Adipocyte (in vitro differentiated cells): ENCODE measurements at regions not wholly inside any gene's neighbourhood (a gene's known extent, or its start where the extent isn't known, plus 50 kb on each side); places are given as distances from the start of the nearest gene placed in this dataset.

Source experiments
- DNase-seq: peaks from one replicate; pipeline ENCODE4 v3.0.0-alpha.2; 2015; ENCODE audit warnings: low read depth
- H3K27me3 ChIP-seq: replicated peaks from 2 replicates; pipeline ENCODE4 v1.7.0; 2013; ENCODE audit warnings: mild to moderate bottlenecking, low read length, moderate library complexity; ENCODE audit not compliant: control insufficient read depth, insufficient read depth
- H3K36me3 ChIP-seq: 2 replicates; pipeline ENCODE4 v1.7.0; 2013; ENCODE audit warnings: low read length, mild to moderate bottlenecking, moderate library complexity; ENCODE audit not compliant: control insufficient read depth, insufficient read depth, severe bottlenecking
- H3K4me1 ChIP-seq: 2 replicates; pipeline ENCODE4 v1.7.0; 2013; ENCODE audit warnings: mild to moderate bottlenecking, low read length, moderate library complexity; ENCODE audit not compliant: control insufficient read depth, insufficient read depth
- H3K4me3 ChIP-seq: 2 replicates; pipeline ENCODE4 v1.7.0; 2013; ENCODE audit warnings: mild to moderate bottlenecking, low read length, moderate library complexity
- H3K9ac ChIP-seq: 2 replicates; pipeline ENCODE4 v1.7.0; 2013; ENCODE audit warnings: mild to moderate bottlenecking, low read length, moderate library complexity
- H3K9me3 ChIP-seq: 2 replicates; pipeline ENCODE4 v1.7.0; 2013; ENCODE audit warnings: mild to moderate bottlenecking, low read length, moderate library complexity; ENCODE audit not compliant: control insufficient read depth

- DNase-seq = no peak
- Histone ChIP-seq H3K9me3 (peaks cover 16% of the 10 kb centered on the region), H3K4me1 (no peaks in the 10 kb centered on the region), H3K9ac (no peak overlapping the region), H3K36me3 (no peaks in the 10 kb centered on the region), H3K27me3 (no peaks in the 10 kb centered on the region), H3K4me3 (no peak overlapping the region)
Observed at GRCh38 chr7:63031838-63032436, 966.7 kb upstream of the ZNF722 start.

- Histone ChIP-seq H3K9me3 (peaks cover 17% of the 10 kb centered on the region), H3K4me1 (no peaks in the 10 kb centered on the region), H3K4me3 (no peak overlapping the region), H3K27me3 (no peaks in the 10 kb centered on the region), H3K36me3 (no peaks in the 10 kb centered on the region), H3K9ac (no peak overlapping the region)
- no peak for DNase-seq
Observed at GRCh38 chr7:63037242-63037641, 961.4 kb upstream of the ZNF722 start.

- Histone ChIP-seq H3K4me1 (no peaks in the 10 kb centered on the region), H3K36me3 (no peaks in the 10 kb centered on the region), H3K9ac (no peak overlapping the region), H3K27me3 (no peaks in the 10 kb centered on the region), H3K4me3 (no peak overlapping the region), H3K9me3 (peaks cover 17% of the 10 kb centered on the region)
- DNase-seq = no peak
Observed at GRCh38 chr7:63038987-63039386, 959.7 kb upstream of the ZNF722 start.

GRCh38 chr7:63039882-63040281 lies 958.8 kb upstream of the ZNF722 start:
- Histone ChIP-seq H3K36me3 (no peaks in the 10 kb centered on the region), H3K4me1 (no peaks in the 10 kb centered on the region), H3K27me3 (no peaks in the 10 kb centered on the region), H3K4me3 (no peak overlapping the region), H3K9me3 (peaks cover 17% of the 10 kb centered on the region), H3K9ac (no peak overlapping the region)
- DNase-seq = no peak

- Histone ChIP-seq H3K4me3 (no peak overlapping the region), H3K9ac (no peak overlapping the region), H3K36me3 (no peaks in the 10 kb centered on the region), H3K4me1 (no peaks in the 10 kb centered on the region), H3K27me3 (no peaks in the 10 kb centered on the region), H3K9me3 (peaks cover 17% of the 10 kb centered on the region)
- DNase-seq = no peak
Observed at GRCh38 chr7:63040336-63040735, 958.3 kb upstream of the ZNF722 start.

- Histone ChIP-seq H3K27me3 (no peaks in the 10 kb centered on the region), H3K36me3 (no peaks in the 10 kb centered on the region), H3K9ac (no peak overlapping the region), H3K4me1 (no peaks in the 10 kb centered on the region), H3K4me3 (no peak overlapping the region), H3K9me3 (peaks cover 16% of the 10 kb centered on the region)
- no peak for DNase-seq
Observed at GRCh38 chr7:63040966-63041610, 957.6 kb upstream of the ZNF722 start.

- Histone ChIP-seq H3K9me3 (peaks cover 21% of the 10 kb centered on the region), H3K9ac (no peak overlapping the region), H3K36me3 (no peaks in the 10 kb centered on the region), H3K4me3 (no peak overlapping the region), H3K27me3 (no peaks in the 10 kb centered on the region), H3K4me1 (no peaks in the 10 kb centered on the region)
- DNase-seq = no peak
Observed at GRCh38 chr7:63041786-63042185, 956.9 kb upstream of the ZNF722 start.

- Histone ChIP-seq H3K9me3 (peaks cover 18% of the 10 kb centered on the region), H3K27me3 (no peaks in the 10 kb centered on the region), H3K4me1 (no peaks in the 10 kb centered on the region), H3K9ac (no peak overlapping the region), H3K4me3 (no peak overlapping the region), H3K36me3 (no peaks in the 10 kb centered on the region)
- DNase-seq = no peak
Observed at GRCh38 chr7:63042730-63043511, 955.7 kb upstream of the ZNF722 start.

- H3K4me1 ChIP-seq = no peaks in the 10 kb centered on the region
- peaks cover 15% of the 10 kb centered on the region for H3K9me3 ChIP-seq
- no peak overlapping the region for H3K9ac ChIP-seq
- DNase-seq = no peak
- H3K36me3 ChIP-seq = no peaks in the 10 kb centered on the region
- H3K4me3 ChIP-seq = no peak overlapping the region
- no peaks in the 10 kb centered on the region for H3K27me3 ChIP-seq
Observed at GRCh38 chr7:63043657-63044543, 954.7 kb upstream of the ZNF722 start.

- Histone ChIP-seq H3K36me3 (no peaks in the 10 kb centered on the region), H3K9me3 (peaks cover 13% of the 10 kb centered on the region), H3K27me3 (no peaks in the 10 kb centered on the region), H3K9ac (no peak overlapping the region), H3K4me3 (no peak overlapping the region), H3K4me1 (no peaks in the 10 kb centered on the region)
- no peak for DNase-seq
Observed at GRCh38 chr7:63044721-63045120, 953.9 kb upstream of the ZNF722 start.

- Histone ChIP-seq H3K27me3 (no peaks in the 10 kb centered on the region), H3K4me1 (no peaks in the 10 kb centered on the region), H3K4me3 (no peak overlapping the region), H3K36me3 (no peaks in the 10 kb centered on the region), H3K9me3 (peaks cover 12% of the 10 kb centered on the region), H3K9ac (no peak overlapping the region)
- DNase-seq = no peak
Observed at GRCh38 chr7:63045575-63045974, 953.1 kb upstream of the ZNF722 start.
